ENCODE measurements at regions not wholly inside any gene's neighbourhood (a gene's known extent, or its start where the extent isn't known, plus 50 kb on each side); places are given as distances from the start of the nearest gene placed in this dataset.

DNA sequence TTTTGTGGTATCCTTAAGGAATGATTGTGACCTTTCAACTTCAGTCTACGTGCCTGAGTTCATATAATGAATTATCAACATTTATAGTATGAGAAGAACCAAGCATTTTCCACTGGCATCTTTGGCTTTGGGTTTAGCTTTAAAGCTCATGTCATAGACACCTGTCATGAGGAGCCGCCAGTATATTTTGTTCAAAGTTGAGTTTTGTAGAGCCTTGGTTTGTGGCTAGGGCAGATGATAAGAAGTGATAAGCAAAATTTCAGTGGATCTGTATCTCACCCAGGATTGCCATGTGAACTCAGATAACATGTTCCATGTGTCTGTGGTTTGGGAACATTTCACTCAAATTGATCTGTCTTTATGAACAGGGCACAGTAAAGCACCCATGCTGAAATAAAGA lies 873.2 kb downstream of the STPG2 start:
- in situ Hi-C loops (cut with MboI), result no loop called here
- ATAC-seq, result no peak
- no TSS peak for BruUV-seq (replicated peaks)

More for the DNA sequence above, 873.2 kb downstream of the STPG2 start:
- Histone ChIP-seq H3K79me2 (ENCODE audit: control insufficient read depth, insufficient read depth, low read length) (no peaks in the 10 kb centered on the region), H3K4me2 (ENCODE audit: control insufficient read depth, insufficient read depth) (no peak overlapping the region), H2AFZ (ENCODE audit: control insufficient read depth, low read depth, low read length) (no peak overlapping the region), H3K27me3 (replicated peaks in 1 of 2; ENCODE audit: control insufficient read depth in 2 of 2, insufficient read depth in 2 of 2, low read length in 1 of 2) (no peaks in the 10 kb centered on the region), H3K4me1 (ENCODE audit: control insufficient read depth, insufficient read depth, low read length) (no peaks in the 10 kb centered on the region), H3K4me3 (no peak overlapping the region), H3K27ac (ENCODE audit: control insufficient read depth, insufficient read depth) (no peak overlapping the region), H4K20me1 (ENCODE audit: control insufficient read depth, insufficient read depth) (no peaks in the 10 kb centered on the region), H3K9ac (ENCODE audit: control insufficient read depth, insufficient read depth, low read length) (no peak overlapping the region), H3K9me3 (replicated peaks; ENCODE audit: control insufficient read depth, insufficient read depth, low read length) (no peaks in the 10 kb centered on the region), H3K36me3 (ENCODE audit: control insufficient read depth in 2 of 2, insufficient read depth in 2 of 2, low read length in 1 of 2) (no peaks in the 10 kb centered on the region)
- no peak for FAIRE-seq
- ChIA-PET CTCF (interaction anchor here (1.3 kb wide), 1 partner anchor 15 kb away, joined by 3 read pairs; no protein-coding TSS in a partner anchor), RAD21 (ENCODE audit: unreplicated experiment) (no interaction called here), SMC1A (ENCODE audit: uncharacterized antibody, unreplicated experiment) (no interaction called here), POLR2A (no interaction called here)
- 36% methylated on average over 2 of the region's 2 CpGs for WGBS (ENCODE audit: insufficient coverage, insufficient replicate concordance, low lambda C conversion rate, missing lambda C conversion rate)
- intact Hi-C loops (cut with micrococcal nuclease; ENCODE audit: unreplicated experiment), result no loop called here
- no peak for DNase-seq (ENCODE audit: low read depth, low spot score)
- TF ChIP-seq TCF12 (IDR thresholded peaks at IDR 0.05; ENCODE audit: low read depth, low read length), result no peak
- TF ChIP-seq RCOR1 (conservative IDR thresholded peaks at IDR 0.05; ENCODE audit: low read depth, low read length), result no peak
- no peak for TF ChIP-seq HCFC1 (IDR thresholded peaks at IDR 0.05; ENCODE audit: low read length)
- TF ChIP-seq PBX3 (IDR thresholded peaks at IDR 0.05; ENCODE audit: insufficient replicate concordance, low read depth, low read length), result no peak
- TF ChIP-seq, protein P1, sequence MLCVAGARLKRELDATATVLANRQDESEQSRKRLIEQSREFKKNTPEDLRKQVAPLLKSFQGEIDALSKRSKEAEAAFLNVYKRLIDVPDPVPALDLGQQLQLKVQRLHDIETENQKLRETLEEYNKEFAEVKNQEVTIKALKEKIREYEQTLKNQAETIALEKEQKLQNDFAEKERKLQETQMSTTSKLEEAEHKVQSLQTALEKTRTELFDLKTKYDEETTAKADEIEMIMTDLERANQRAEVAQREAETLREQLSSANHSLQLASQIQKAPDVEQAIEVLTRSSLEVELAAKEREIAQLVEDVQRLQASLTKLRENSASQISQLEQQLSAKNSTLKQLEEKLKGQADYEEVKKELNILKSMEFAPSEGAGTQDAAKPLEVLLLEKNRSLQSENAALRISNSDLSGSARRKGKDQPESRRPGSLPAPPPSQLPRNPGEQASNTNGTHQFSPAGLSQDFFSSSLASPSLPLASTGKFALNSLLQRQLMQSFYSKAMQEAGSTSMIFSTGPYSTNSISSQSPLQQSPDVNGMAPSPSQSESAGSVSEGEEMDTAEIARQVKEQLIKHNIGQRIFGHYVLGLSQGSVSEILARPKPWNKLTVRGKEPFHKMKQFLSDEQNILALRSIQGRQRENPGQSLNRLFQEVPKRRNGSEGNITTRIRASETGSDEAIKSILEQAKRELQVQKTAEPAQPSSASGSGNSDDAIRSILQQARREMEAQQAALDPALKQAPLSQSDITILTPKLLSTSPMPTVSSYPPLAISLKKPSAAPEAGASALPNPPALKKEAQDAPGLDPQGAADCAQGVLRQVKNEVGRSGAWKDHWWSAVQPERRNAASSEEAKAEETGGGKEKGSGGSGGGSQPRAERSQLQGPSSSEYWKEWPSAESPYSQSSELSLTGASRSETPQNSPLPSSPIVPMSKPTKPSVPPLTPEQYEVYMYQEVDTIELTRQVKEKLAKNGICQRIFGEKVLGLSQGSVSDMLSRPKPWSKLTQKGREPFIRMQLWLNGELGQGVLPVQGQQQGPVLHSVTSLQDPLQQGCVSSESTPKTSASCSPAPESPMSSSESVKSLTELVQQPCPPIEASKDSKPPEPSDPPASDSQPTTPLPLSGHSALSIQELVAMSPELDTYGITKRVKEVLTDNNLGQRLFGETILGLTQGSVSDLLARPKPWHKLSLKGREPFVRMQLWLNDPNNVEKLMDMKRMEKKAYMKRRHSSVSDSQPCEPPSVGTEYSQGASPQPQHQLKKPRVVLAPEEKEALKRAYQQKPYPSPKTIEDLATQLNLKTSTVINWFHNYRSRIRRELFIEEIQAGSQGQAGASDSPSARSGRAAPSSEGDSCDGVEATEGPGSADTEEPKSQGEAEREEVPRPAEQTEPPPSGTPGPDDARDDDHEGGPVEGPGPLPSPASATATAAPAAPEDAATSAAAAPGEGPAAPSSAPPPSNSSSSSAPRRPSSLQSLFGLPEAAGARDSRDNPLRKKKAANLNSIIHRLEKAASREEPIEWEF (IDR thresholded peaks at IDR 0.05; ENCODE audit: insufficient replicate concordance, low read depth, low read length), result no peak
- TF ChIP-seq PML (IDR thresholded peaks at IDR 0.05; ENCODE audit: low read length), result no peak

Data from GM12878 (cell line).